GM19397 (cell line): ENCODE measurements at regions not wholly inside any gene's neighbourhood (a gene's known extent, or its start where the extent isn't known, plus 50 kb on each side); places are given as distances from the start of the nearest gene placed in this dataset.

Source experiments
- ATAC-seq: cut with Tn5 transposase; IDR thresholded peaks from one replicate; pipeline ENCODE4 v1.9.1; 2021; ENCODE audit warnings: mild to moderate bottlenecking, moderate library complexity; ENCODE audit not compliant: unreplicated experiment

DNA sequence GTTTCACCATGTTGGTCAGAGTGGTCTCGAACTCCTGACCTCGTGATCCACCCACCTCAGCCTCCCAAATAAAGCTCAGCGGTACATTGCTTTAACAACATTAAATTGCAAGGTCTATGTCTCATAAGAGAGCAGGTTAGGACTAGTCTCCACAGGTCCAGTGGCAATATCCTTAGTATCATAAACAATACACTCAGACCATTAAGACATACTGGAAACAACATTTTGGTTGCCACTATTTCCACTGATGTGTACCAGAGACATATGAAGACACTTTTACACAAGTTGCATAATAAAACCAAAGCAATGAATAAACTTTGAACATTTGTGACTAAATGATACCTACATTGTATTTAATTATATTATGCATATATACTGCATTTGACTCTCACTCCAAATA, 1130.0 kb downstream of the TSN start:
- ATAC-seq: no peak

DNA sequence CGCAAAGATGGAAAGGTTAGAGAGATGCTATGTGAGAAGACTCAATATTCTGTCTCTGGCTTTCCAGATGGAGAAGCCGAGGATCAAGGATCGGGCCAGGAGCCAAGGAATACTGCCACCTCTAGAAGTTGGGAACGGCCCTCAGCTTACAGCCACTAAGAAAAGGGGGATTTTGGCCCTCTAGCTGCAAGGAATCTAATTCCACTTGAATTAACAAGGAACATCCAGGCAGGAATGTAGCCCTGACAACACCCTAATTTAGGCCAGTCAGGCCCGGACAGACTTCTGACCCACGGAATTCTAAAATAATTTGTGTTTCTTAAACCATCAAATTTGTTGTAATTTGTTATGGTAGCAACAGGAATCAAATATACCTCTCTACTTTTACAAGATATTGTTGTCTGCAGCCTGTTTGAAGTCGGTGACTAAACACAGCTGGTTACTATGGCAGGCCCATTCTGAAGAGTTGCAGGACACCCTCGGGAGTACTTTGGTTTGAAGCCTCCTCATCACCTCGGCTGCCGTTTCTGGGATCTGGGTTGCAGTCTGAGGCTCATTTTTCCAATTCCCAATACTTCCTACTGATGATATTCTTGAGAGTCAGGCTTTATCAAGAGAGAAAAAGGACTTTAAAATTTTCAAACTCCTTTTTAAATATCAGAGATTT, 1131.2 kb downstream of the TSN start:
- ATAC-seq: no peak

DNA sequence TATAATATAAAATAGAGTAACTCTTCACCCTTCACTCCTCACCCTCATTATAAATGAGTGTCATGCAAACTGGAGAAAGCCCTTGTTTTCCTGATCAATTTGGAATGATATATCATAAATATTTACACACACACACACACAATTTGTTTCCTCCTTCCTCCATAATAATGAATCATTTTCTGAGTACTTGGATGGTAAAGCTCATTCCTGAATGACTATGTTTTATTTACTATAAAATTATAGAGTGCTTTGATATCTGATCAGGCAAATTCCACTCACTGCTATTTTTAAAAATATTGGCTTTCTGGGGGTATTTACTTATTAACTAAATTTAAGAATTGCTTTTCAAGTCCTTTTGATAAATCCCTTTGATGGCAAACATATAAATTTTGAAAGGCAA, 1125.5 kb upstream of the CNTNAP5 start:
- ATAC-seq: no peak

DNA sequence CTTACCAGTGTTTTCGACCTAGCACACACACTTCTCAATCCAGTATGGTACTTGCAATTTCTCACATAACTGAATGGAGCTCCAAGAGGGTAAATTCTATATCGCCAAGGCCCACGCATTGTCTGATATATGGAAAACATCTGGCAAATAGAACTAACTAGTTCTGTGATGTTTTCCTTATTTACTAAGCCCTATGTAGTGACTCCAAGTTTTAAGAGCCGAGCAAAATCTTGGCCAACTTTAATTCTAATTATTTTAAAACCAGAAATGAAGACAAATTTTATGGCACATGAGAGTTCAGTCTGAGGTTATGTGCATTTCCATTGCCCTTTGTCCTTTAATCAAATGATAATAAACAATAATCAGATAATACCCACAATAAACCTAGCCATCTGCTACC, 1119.7 kb upstream of the CNTNAP5 start:
- no peak for ATAC-seq

GRCh38 chr2:122908159-122908558, 1116.9 kb upstream of the CNTNAP5 start:
- ATAC-seq: no peak

DNA sequence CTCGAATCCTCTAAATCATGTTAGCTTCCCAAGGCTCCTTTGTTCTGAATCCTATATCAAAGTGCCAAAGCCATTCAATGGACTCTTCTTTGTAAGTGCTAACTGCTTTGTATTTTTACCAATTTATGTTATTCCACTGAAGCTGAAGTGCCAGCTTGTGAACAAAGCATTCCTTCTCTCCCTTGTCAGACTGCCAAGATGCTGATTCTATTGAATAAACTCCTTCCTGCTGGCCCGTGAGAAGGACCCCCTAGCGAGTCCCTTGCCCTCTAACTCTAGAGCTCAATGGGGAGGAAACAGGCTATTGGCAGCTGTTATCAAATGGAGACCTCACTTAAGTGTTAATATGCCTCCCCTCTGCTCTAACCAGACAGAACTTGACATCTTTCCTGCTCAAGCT, 1097.9 kb upstream of the CNTNAP5 start:
- no peak for ATAC-seq

- no peak for ATAC-seq
Measured at GRCh38 chr2:122927710-122928557, 1097.2 kb upstream of the CNTNAP5 start.

DNA sequence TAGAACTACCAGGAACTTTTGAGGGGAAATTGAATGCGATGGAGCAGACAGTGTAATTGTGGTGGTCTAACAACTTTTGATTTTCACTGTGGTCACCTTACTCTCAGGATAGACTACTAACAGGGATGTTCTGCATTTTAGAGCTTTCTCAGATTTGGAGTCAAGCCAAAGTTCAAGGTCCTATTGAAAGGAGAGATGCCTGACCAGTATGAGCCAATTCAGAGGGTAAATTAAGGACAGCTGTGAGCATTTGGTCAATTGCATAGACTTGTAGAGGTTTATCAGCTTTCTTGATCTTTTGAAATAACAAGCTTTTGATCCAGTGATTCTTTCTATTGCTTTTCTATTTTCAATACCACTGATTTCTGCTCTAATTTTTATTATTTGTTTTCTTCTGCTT, 1095.7 kb upstream of the CNTNAP5 start:
- no peak for ATAC-seq

GRCh38 chr2:122935506-122935905, 1089.6 kb upstream of the CNTNAP5 start:
- no peak for ATAC-seq

DNA sequence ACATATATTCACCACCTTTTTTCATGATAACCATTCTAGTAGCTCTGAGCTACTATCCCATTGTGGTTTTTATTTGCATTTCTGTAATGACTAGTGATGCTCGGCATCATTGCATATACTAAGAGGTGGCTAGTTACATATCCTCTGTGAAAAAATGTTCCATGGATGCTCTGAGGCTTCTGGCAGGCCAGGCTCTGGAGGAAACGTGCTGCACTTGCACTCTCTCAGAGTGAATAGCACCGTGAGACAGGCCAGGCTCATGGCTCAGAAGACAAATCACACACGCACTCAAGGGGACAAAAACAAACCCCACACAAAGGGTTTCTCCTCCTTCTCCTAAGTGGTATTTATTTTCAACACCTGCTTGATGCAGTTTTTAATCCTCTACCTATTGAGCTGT, 1085.3 kb upstream of the CNTNAP5 start:
- ATAC-seq: no peak

- no peak for ATAC-seq
Measured at GRCh38 chr2:122949523-122949922, 1075.6 kb upstream of the CNTNAP5 start.

DNA sequence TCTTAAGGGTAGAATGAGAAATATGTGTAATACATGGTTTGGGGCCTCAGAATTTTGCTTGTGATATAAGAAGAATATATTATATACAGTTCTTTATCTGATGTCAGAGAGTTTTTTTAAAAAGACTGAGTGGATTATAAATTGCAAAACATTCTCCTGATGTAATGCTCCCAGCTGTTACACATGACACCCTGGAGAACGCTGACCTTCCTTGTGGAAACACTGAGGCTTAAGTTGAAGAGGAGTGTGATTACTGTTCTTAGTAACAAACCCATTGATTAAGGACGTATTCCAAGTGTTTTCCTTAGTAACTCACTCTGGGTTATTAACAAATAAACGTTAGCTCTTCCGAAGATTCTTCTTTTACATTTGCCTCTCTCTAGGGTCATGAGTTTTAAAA, 1069.3 kb upstream of the CNTNAP5 start:
- no peak for ATAC-seq

DNA sequence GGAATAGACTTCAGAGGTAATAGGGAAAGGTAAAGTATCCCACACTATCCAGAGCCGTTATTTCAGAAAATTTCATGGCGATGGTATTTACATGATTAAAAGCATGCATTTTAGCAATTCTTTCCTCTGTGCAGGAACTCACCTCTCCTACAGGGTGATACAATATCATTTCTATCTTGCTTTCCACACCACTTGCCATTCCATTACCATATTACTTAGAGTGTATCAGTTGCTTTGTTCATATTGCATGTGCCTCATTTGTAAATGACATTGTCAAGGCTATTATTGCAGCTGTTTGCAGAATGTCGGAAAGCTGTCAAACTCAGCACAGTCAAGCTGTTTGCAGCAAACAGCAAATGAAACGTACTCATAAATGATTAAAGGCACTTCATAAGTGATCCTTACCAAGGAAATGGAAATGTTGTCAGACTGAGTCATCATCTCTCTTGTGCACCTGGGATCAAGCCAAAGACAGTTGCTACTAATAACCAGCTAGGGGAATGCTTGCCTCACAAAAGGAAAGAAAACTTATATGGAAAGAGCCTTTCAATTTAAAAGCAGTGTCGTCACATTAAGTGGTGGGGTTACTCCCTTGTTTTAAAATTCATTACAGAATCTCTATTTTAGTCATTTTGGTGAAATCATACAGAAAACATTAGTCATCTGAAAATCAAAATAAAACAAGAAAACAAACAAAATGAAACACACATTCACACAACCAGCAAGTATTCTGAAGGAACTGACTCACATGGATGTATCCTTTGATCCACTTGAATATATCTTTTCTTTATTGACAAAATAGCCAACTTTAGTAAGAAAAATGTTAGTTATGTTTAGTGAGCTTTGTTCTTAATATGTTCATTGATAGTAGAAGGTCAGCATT, 1064.1 kb upstream of the CNTNAP5 start:
- ATAC-seq: no peak

GRCh38 chr2:122966461-122966860, 1058.6 kb upstream of the CNTNAP5 start:
- no peak for ATAC-seq

GRCh38 chr2:122977580-122977979, 1047.5 kb upstream of the CNTNAP5 start:
- no peak for ATAC-seq

- no peak for ATAC-seq
Measured at GRCh38 chr2:122980671-122981070, 1044.4 kb upstream of the CNTNAP5 start.

DNA sequence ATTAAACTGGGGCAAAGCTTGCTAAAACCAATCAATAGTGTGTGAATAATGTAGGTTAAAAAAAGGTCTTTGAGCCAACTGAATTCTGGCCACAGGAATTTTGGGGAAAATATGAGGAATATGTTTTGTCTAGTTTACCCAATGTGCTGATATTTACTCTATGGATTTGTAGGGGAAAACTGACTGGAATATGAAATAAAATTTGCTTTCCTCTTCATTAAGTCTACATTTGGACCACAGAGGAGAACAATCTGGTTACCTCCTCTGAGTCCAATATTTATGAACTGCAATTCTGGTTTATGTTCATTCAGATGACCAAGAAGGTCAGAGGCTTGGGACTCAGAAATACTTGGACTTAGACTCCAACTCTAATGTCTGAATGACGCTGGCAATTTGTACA, 1042.2 kb upstream of the CNTNAP5 start:
- no peak for ATAC-seq

GRCh38 chr2:122988395-122989221, 1036.5 kb upstream of the CNTNAP5 start:
- no peak for ATAC-seq

GRCh38 chr2:122993592-122993991, 1031.5 kb upstream of the CNTNAP5 start:
- ATAC-seq: no peak

DNA sequence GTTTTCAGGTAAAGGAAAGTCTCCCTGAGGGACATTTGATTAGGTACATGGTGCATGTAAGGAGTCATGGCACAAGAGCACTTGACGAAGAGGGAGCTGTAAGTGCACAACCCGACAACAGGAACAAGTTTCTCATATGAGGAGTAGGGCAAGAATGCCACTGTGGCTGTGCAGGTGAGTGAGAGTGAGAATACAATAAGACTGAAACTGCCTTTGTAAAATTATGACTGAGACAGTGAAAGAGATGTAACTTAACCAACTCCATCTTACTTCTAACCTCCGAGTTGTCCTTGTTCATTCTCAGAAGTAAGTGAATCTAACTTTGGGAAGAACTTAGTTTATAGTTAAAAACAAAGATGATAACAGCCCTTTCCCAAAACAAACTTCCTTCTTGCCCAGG, 1025.8 kb upstream of the CNTNAP5 start:
- no peak for ATAC-seq

DNA sequence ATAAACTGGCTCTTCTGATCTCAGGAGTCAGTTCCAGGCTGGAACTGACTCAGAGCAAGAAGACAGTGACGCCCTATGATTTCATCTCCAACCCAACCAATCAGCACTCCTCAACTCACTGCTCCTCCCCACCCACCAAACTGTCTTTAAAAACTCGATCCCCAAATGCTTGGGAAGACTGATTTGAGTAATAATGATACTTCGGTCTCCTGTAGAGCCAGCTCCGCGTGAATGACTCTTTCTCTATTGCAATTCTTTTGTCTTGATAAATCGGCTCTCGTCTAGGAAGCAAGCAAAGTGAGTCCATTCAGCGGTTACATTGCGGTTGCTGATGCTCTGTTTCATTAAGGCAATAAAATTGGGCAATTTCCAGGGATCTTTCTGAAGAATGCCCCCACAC, 1025.3 kb upstream of the CNTNAP5 start:
- no peak for ATAC-seq
